ENCODE measurements at regions not wholly inside any gene's neighbourhood (a gene's known extent, or its start where the extent isn't known, plus 50 kb on each side); places are given as distances from the start of the nearest gene placed in this dataset.

DNA sequence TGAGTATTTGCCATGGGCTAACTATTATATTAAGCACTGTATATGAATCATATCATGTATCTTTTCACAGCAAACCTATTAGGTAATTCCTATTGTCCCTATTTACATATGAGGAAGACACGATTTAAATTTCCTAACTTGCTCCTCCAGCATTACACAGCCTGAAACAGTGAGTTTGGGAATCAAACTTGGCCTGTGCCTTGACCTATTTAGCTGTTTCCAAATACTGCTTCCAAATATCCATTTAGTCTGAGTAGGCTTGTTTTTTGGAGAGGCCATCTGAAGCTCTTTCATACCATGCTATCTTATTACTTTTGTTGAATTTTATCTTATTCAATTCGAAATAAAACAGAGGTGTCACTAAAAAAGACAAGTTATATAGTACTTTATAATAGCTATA, 447.3 kb upstream of the MPDZ start:
- TF ChIP-seq, protein P1, sequence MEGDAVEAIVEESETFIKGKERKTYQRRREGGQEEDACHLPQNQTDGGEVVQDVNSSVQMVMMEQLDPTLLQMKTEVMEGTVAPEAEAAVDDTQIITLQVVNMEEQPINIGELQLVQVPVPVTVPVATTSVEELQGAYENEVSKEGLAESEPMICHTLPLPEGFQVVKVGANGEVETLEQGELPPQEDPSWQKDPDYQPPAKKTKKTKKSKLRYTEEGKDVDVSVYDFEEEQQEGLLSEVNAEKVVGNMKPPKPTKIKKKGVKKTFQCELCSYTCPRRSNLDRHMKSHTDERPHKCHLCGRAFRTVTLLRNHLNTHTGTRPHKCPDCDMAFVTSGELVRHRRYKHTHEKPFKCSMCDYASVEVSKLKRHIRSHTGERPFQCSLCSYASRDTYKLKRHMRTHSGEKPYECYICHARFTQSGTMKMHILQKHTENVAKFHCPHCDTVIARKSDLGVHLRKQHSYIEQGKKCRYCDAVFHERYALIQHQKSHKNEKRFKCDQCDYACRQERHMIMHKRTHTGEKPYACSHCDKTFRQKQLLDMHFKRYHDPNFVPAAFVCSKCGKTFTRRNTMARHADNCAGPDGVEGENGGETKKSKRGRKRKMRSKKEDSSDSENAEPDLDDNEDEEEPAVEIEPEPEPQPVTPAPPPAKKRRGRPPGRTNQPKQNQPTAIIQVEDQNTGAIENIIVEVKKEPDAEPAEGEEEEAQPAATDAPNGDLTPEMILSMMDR (conservative IDR thresholded peaks at IDR 0.05; ENCODE audit: low read depth) = no peak
- ChIA-PET POLR2A (ENCODE audit: low non-redundant PET) (no interaction called here), CTCF (no interaction called here)
- no peak for DNase-seq (ENCODE audit: low spot score)
- H3K27ac ChIP-seq = no peak overlapping the region

GRCh38 chr9:13725516-13725915, 446.0 kb upstream of the MPDZ start:
- CTCF ChIA-PET = no interaction called here
- no peak overlapping the region for H3K27ac ChIP-seq
- POLR2A ChIA-PET (ENCODE audit: low non-redundant PET) = no interaction called here
- DNase-seq (ENCODE audit: low spot score) = no peak
- TF ChIP-seq, protein P1 (conservative IDR thresholded peaks at IDR 0.05; ENCODE audit: low read depth) = no peak

- POLR2A ChIA-PET (ENCODE audit: low non-redundant PET) = no interaction called here
- CTCF ChIA-PET = interaction anchor here (0.6 kb wide), 1 partner anchor 33 kb away, joined by 4 read pairs; no protein-coding TSS in a partner anchor
- DNase-seq (ENCODE audit: low spot score) = no peak
- no peak overlapping the region for H3K27ac ChIP-seq
- TF ChIP-seq, protein P1 (conservative IDR thresholded peaks at IDR 0.05; ENCODE audit: low read depth) = no peak
Measured at GRCh38 chr9:13721481-13722235, 442.2 kb upstream of the MPDZ start.

DNA sequence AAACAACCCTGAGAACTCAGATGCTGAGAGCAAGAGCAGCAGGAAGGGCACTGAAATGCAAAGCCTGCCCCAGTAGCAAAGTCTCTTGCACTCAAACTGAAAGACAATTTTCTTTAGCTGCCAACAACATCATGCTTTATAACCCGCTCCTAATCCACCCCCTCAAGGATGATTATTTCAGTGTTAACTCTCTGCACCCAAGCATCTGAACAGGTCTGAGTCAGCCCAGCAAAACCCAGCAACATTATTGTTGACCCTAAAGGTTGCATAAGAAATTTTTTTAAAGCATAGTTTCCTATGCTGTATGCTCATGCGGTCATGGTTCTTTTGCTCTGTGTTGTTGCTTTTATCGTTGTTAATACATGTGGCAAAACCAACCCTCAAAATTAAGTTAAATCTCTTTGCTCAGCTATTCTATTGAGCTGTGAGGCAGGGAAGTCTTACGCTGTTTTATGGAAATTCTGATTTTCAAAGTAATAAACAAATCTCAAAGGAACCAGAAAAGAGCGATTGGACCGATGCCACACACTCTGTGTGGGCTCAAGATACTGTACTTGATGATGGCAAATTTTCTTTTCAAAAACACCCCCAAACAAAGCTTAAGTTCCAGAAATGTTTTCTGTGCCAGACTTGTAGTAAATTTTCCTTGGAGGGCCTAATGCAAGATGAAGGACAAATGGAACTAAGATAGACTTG, 440.6 kb upstream of the MPDZ start:
- CTCF ChIA-PET = interaction anchor here (0.5 to 0.6 kb wide), 3 partner anchors 127 to 878 kb away, joined by 3 to 4 read pairs (median 3); no protein-coding TSS in a partner anchor
- DNase-seq (ENCODE audit: low spot score) = no peak
- POLR2A ChIA-PET (ENCODE audit: low non-redundant PET) = no interaction called here
- TF ChIP-seq, protein P1 (conservative IDR thresholded peaks at IDR 0.05; ENCODE audit: low read depth) = no peak
- no peak overlapping the region for H3K27ac ChIP-seq

DNA sequence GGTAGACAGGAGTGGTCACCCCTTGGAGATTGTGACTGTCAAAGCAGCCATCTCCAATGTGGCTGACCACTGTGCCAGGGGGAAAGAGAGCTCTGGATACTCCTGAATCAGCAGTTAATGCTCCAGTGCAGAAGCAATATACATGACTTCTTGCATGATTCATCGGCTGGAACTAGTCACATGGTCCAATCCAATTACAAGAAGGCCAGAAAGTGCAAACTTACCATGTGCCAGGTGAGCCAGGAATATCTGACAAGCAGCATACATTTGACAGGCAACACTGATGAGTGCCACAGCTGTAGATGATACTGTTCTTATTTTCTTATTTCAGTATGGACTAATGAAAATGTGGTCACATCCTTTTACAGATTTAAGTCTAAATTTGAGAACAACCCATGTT, 440.0 kb upstream of the MPDZ start:
- TF ChIP-seq, protein P1 (conservative IDR thresholded peaks at IDR 0.05; ENCODE audit: low read depth) = no peak
- ChIA-PET POLR2A (ENCODE audit: low non-redundant PET) (no interaction called here), CTCF (interaction anchor here (0.6 kb wide), 2 partner anchors 14 to 128 kb away, joined by 3 to 4 read pairs; no protein-coding TSS in a partner anchor)
- H3K27ac ChIP-seq = no peak overlapping the region
- DNase-seq (ENCODE audit: low spot score) = no peak

DNA sequence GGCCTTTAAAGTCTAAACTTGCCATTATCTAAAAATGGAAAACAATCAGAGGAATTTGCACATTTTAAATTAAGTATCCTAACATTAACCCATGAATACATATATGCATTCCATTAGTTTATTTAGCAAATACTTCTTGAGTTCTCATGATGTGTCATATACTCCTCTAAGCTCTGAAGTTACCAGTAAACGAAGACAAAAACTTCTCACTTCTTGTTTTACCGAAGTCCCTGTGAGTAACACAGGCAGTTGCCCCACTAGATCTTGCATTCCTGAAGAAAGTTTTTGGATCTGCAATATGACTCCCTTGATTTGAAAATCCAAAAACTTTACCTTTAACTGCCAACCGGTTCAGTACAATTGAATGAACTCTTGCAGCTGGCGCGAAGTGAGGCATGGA, 439.0 kb upstream of the MPDZ start:
- TF ChIP-seq, protein P1 (conservative IDR thresholded peaks at IDR 0.05; ENCODE audit: low read depth) = no peak
- ChIA-PET CTCF (interaction anchor here (0.6 kb wide), 2 partner anchors 13 to 15 kb away, joined by 3 to 5 read pairs; no protein-coding TSS in a partner anchor), POLR2A (ENCODE audit: low non-redundant PET) (no interaction called here)
- H3K27ac ChIP-seq = no peak overlapping the region
- DNase-seq (ENCODE audit: low spot score) = no peak

All from RWPE1 (cell line).